ENCODE measurements at regions not wholly inside any gene's neighbourhood (a gene's known extent, or its start where the extent isn't known, plus 50 kb on each side); places are given as distances from the start of the nearest gene placed in this dataset.
"Not testable (repeated sequence)": the region's sequence is repeated elsewhere in the genome, so short reads cannot be mapped to it uniquely, and the experiment has no call there.

- no peak for DNase-seq (ENCODE audit: low read depth)
- no peak for TF ChIP-seq CTCF (conservative IDR thresholded peaks at IDR 0.05; ENCODE audit: low read depth, low read length)
- no peak overlapping the region for H3K4me3 ChIP-seq (ENCODE audit: low read length)
These were observed 195.7 kb downstream of the LPIN1 start for GRCh38 chr2:11942178-11942569.

- H3K4me3 ChIP-seq (ENCODE audit: low read length), result no peak overlapping the region
These were observed 197.9 kb downstream of the LPIN1 start for GRCh38 chr2:11944311-11944710.

GRCh38 chr2:11945139-11946126 lies 199.0 kb downstream of the LPIN1 start:
- no peak for TF ChIP-seq CTCF (conservative IDR thresholded peaks at IDR 0.05; ENCODE audit: low read depth, low read length)
- no peak overlapping the region for H3K4me3 ChIP-seq (ENCODE audit: low read length)
- no peak for DNase-seq (ENCODE audit: low read depth)

More at GRCh38 chr2:11944311-11944710, 197.9 kb downstream of the LPIN1 start:
- DNase-seq (ENCODE audit: low read depth), result no peak
- TF ChIP-seq CTCF (conservative IDR thresholded peaks at IDR 0.05; ENCODE audit: low read depth, low read length), result no peak

- no peak for DNase-seq (ENCODE audit: low read depth)
- no peak overlapping the region for H3K4me3 ChIP-seq (ENCODE audit: low read length)
- TF ChIP-seq CTCF (conservative IDR thresholded peaks at IDR 0.05; ENCODE audit: low read depth, low read length), result no peak
These were observed 201.5 kb downstream of the LPIN1 start for GRCh38 chr2:11947956-11948355.

DNA sequence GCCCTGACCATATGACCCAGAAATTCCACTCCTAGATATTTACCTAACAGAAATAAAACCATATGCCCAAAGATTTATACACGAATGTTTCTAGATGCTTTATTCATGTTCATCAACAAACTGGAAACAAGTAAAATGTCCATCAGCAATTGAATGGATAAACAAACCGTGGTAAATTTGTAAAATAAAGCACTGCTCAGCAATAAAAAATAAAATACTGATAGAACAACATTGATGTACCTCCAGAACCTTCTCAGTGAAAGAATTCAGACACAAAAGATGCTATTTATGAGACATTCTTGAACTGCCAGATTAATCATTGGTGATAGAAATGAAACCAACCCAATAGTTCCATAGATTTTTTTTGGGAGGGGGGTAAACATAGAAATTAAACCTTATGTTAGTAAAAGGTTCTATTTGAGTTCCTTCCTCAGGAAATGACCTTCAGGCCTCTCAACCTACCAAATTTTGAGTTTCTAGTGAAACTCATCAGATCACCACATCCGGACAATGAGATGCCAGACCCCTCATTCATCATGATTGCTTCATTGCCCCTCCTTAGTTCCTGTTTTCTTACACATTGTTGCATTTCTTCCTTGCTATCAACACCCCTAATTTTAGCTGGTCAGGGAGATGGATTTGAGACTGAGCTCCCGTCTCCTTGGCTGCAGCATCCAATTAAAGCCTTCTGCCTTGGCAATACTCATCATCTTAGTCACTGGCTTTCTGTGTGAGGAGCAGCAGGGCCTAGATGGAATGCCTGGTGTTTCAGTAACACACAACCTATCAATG lies 203.5 kb downstream of the LPIN1 start:
- no peak overlapping the region for H3K4me3 ChIP-seq (ENCODE audit: low read length)
- no peak for TF ChIP-seq CTCF (conservative IDR thresholded peaks at IDR 0.05; ENCODE audit: low read depth, low read length)
- no peak for DNase-seq (ENCODE audit: low read depth)

DNA sequence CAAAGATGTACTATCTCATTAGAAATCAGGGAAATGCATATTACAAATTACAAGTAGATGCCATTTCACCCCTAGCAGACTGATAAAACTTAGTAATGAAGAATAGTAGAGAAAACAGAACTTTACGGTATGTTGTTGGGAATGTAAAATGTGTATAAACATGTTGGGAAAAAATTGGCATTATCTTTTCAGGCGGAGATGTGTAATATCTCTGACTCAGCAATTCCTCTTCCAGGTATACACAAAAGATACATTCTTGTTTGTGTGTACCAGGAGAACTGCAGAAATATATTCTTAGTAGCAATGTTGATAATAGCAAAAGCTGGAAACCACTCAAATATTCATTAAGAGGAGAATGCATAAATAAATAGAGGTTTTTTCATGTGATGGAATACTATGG lies 204.5 kb downstream of the LPIN1 start:
- DNase-seq (ENCODE audit: low read depth), result no peak
- H3K4me3 ChIP-seq (ENCODE audit: low read length), result no peak overlapping the region
- TF ChIP-seq CTCF (conservative IDR thresholded peaks at IDR 0.05; ENCODE audit: low read depth, low read length), result no peak

- H3K4me3 ChIP-seq (ENCODE audit: low read length); DNase-seq (ENCODE audit: low read depth): not testable (repeated sequence)
These were observed 205.1 kb downstream of the LPIN1 start for GRCh38 chr2:11951492-11951891.
